PC-9 (cell line): ENCODE measurements at regions not wholly inside any gene's neighbourhood (a gene's known extent, or its start where the extent isn't known, plus 50 kb on each side); places are given as distances from the start of the nearest gene placed in this dataset.

ENCODE experiments used
- BruUV-seq: library from RNA; stranded (reverse); fragments of 400-500 nt; replicated peaks from 2 replicates; lab custom pipeline; 2021; lab: Mats Ljungman, UMichigan
- CTCF ChIA-PET: fragments of 300-600 bp; sonication (Branson Sonifier 250); formaldehyde crosslinking; loops from one replicate; lab custom pipeline; 2022; ENCODE audit warnings: antibody characterized with exemption; lab: Charles Lee
- POLR2A ChIA-PET: fragments of 300-600 bp; sonication (Branson Sonifier 250); formaldehyde crosslinking; loops from one replicate; lab custom pipeline; 2022; ENCODE audit warnings: antibody characterized with exemption; ENCODE audit not compliant: unreplicated experiment; lab: Charles Lee
- DNase-seq, 2 experiments: peaks; one replicate each; pipeline versions ENCODE4 v3.0.0 to v3.0.0-alpha.2; 2015 to 2022; ENCODE audit warnings: mixed read lengths in 1 of 2
- H2AFZ ChIP-seq: fragments of 200-600 bp; sonication (generic); 2 replicates; pipeline ENCODE4 v1.8.1; 2017; ENCODE audit warnings: antibody characterized with exemption
- H3F3A ChIP-seq: fragments of 200-600 bp; sonication (generic); 2 replicates; pipeline ENCODE4 v1.8.1; 2017; ENCODE audit warnings: antibody characterized with exemption, mild to moderate bottlenecking, low read depth; ENCODE audit not compliant: insufficient read depth
- H3K27ac ChIP-seq: fragments of 200-600 bp; sonication (generic); 2 replicates; pipeline ENCODE4 v1.6.1; 2016; ENCODE audit warnings: mixed run types
- H3K27me3 ChIP-seq: fragments of 200-600 bp; sonication (generic); 2 replicates; pipeline ENCODE4 v1.6.1; 2016; ENCODE audit warnings: low read depth, mixed run types; ENCODE audit not compliant: insufficient read depth
- H3K36me3 ChIP-seq: fragments of 200-600 bp; sonication (generic); 2 replicates; pipeline ENCODE4 v1.6.1; 2016; ENCODE audit warnings: low read depth, mixed run types
- H3K4me1 ChIP-seq: fragments of 200-600 bp; sonication (generic); replicated peaks from 2 replicates; pipeline ENCODE4 v1.6.1; 2016; ENCODE audit warnings: mixed run types; ENCODE audit not compliant: insufficient read depth
- H3K4me2 ChIP-seq: fragments of 200-600 bp; sonication (generic); 2 replicates; pipeline ENCODE4 v1.6.1; 2017; ENCODE audit warnings: mixed run types
- H3K4me3 ChIP-seq: fragments of 200-600 bp; sonication (generic); 2 replicates; pipeline ENCODE4 v1.6.1; 2016; ENCODE audit warnings: mixed run types
- H3K79me2 ChIP-seq: fragments of 200-600 bp; sonication (generic); 2 replicates; pipeline ENCODE4 v1.6.1; 2017; ENCODE audit warnings: low read depth, mixed run types
- H3K9me2 ChIP-seq: fragments of 200-600 bp; sonication (generic); 2 replicates; pipeline ENCODE4 v1.8.1; 2017; ENCODE audit warnings: mild to moderate bottlenecking; ENCODE audit not compliant: insufficient read depth
- H3K9me3 ChIP-seq: fragments of 200-600 bp; sonication (generic); 2 replicates; pipeline ENCODE4 v1.8.1; 2016; ENCODE audit warnings: low read depth; ENCODE audit not compliant: insufficient read depth
- H4K20me1 ChIP-seq: fragments of 200-600 bp; sonication (generic); 2 replicates; pipeline ENCODE4 v1.8.1; 2017; ENCODE audit not compliant: insufficient read depth
- EZH2 ChIP-seq: fragments of 200-600 bp; sonication (generic); IDR thresholded peaks from 2 replicates; pipeline ENCODE4 v1.8.0; 2017; ENCODE audit warnings: antibody characterized with exemption, low read depth
- intact Hi-C: fragments of 100-400 bp; cut with micrococcal nuclease; formaldehyde crosslinking; loops from one replicate; pipeline ENCODE4 v1.10.0; 2022; ENCODE audit not compliant: unreplicated experiment
- TF ChIP-seq, protein P1 (sequence below): fragments of 200-600 bp; sonication (generic); conservative IDR thresholded peaks from 2 replicates; pipeline ENCODE4 v1.6.1; 2017; ENCODE audit warnings: mixed run types, antibody characterized with exemption, mild to moderate bottlenecking, moderate library complexity

DNA sequence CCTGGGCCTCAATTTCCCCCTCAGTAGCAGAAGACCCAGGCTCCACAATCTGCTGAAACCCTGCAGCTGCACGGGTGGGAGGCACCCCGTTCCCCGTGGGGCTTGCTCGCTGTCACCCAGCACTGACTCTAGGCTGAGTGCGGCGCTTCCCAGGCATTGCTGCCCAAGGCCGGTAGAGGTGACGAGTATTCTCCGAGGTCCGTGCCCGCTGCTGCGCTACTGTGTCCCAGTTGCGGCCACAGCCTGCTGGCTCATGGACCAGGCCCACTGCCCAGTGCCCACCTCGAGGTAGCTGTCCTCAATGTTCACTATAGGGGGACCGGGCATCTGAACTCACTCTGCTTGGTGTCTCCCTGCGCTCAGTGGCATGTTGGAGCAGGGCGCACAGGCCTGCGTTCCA is 74.7 kb downstream of the GSC start:
- H3K79me2 ChIP-seq = no peaks in the 10 kb centered on the region
- H3K4me2 ChIP-seq = no peak overlapping the region
- POLR2A ChIA-PET = no interaction called here
- no peaks in the 10 kb centered on the region for H3K4me1 ChIP-seq
- no peaks in the 10 kb centered on the region for H3K36me3 ChIP-seq
- no peaks in the 10 kb centered on the region for H3K9me3 ChIP-seq
- H3K27ac ChIP-seq = no peak overlapping the region
- peaks cover 11% of the 10 kb centered on the region; the same call in 1 of the 2 replicates for H3K27me3 ChIP-seq
- intact Hi-C loops = no loop called here
- H3F3A ChIP-seq = no peaks in the 10 kb centered on the region
- H2AFZ ChIP-seq = no peak overlapping the region
- no peak for DNase-seq
- no TSS peak for BruUV-seq
- no peaks in the 10 kb centered on the region for H4K20me1 ChIP-seq
- H3K4me3 ChIP-seq = no peak overlapping the region
- no peak for TF ChIP-seq EZH2
- TF ChIP-seq, protein P1, sequence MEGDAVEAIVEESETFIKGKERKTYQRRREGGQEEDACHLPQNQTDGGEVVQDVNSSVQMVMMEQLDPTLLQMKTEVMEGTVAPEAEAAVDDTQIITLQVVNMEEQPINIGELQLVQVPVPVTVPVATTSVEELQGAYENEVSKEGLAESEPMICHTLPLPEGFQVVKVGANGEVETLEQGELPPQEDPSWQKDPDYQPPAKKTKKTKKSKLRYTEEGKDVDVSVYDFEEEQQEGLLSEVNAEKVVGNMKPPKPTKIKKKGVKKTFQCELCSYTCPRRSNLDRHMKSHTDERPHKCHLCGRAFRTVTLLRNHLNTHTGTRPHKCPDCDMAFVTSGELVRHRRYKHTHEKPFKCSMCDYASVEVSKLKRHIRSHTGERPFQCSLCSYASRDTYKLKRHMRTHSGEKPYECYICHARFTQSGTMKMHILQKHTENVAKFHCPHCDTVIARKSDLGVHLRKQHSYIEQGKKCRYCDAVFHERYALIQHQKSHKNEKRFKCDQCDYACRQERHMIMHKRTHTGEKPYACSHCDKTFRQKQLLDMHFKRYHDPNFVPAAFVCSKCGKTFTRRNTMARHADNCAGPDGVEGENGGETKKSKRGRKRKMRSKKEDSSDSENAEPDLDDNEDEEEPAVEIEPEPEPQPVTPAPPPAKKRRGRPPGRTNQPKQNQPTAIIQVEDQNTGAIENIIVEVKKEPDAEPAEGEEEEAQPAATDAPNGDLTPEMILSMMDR = no peak
- CTCF ChIA-PET = no interaction called here
- no peaks in the 10 kb centered on the region for H3K9me2 ChIP-seq

DNA sequence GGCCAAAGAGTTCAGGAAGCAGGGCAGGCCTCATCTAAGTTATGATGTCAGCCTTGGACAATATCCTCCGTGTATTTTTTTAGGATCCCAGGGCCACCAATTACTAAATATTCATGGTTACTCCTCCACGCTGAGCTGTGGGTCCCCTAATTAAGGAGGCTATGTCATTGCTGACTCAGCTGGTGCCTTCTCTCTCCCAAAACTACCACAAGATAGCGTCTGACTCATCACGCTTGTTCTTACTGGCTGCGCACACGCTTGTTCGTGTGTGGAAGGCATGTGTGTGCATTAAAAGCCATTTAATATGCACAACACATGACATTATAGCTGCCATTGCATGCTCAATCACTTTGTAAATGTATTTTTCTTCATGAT is 78.3 kb downstream of the GSC start:
- no peak overlapping the region for H2AFZ ChIP-seq
- H3K27ac ChIP-seq = no peak overlapping the region
- H3K79me2 ChIP-seq = no peaks in the 10 kb centered on the region
- no peak for TF ChIP-seq EZH2
- TF ChIP-seq, protein P1 = no peak
- no peaks in the 10 kb centered on the region for H3K9me2 ChIP-seq
- intact Hi-C loops = loop anchor here (5.0 kb wide), 1 partner anchor 741 kb away; no protein-coding TSS in a partner anchor
- no peak overlapping the region for H3K4me3 ChIP-seq
- CTCF ChIA-PET = no interaction called here
- H3F3A ChIP-seq = no peaks in the 10 kb centered on the region
- peaks cover 10% of the 10 kb centered on the region; the same call in 1 of the 2 replicates for H3K27me3 ChIP-seq
- H4K20me1 ChIP-seq = no peaks in the 10 kb centered on the region
- H3K4me1 ChIP-seq = no peaks in the 10 kb centered on the region
- H3K9me3 ChIP-seq = no peaks in the 10 kb centered on the region
- no peak overlapping the region for H3K4me2 ChIP-seq
- no TSS peak for BruUV-seq
- no peaks in the 10 kb centered on the region for H3K36me3 ChIP-seq
- DNase-seq = no peak
- POLR2A ChIA-PET = no interaction called here

DNA sequence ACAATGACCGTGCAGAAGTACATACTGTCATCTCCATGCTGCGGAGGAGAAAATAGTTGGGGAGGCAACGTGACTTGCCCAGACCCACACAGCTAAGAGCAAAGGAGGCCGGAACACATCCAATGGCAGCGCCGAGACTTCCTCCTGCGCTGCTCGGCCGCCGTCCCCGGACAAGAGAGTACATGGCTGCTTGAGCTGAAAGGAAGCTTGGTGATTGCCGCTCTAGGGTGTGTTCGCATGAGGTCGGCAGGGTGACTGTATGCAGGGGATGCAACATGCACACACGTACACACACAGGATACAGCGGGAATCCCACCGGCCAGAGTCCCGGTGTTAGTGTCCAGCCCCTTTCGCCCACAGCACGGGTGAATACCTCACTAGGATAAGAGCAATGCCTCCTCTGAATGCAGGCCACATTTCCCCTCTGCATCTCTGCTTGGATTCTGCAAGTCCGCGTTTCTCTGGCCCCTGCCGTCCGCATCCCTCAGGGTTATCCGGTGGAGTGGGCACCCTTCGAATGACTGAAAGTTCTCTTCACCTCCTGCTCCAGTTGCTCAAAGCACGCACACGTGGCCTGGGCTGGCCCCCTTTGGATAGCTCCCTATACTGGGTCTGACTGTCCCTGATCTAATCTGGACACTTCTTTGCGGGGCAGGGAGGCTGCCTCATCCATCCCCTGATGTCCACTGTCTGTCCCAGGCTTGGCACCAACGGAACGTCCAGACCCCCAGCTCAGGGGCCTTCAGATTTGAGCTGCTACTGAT is 78.8 kb downstream of the GSC start:
- Histone ChIP-seq H4K20me1 (no peaks in the 10 kb centered on the region), H3F3A (no peaks in the 10 kb centered on the region), H3K4me2 (no peak overlapping the region), H3K27me3 (peaks cover 14% of the 10 kb centered on the region; the same call in 1 of the 2 replicates), H3K4me3 (no peak overlapping the region), H3K9me2 (no peaks in the 10 kb centered on the region), H3K36me3 (no peaks in the 10 kb centered on the region), H3K4me1 (no peaks in the 10 kb centered on the region), H2AFZ (no peak overlapping the region), H3K27ac (no peak overlapping the region), H3K9me3 (no peaks in the 10 kb centered on the region), H3K79me2 (no peaks in the 10 kb centered on the region)
- no TSS peak for BruUV-seq
- TF ChIP-seq, protein P1 = no peak
- TF ChIP-seq EZH2 = no peak
- POLR2A ChIA-PET = no interaction called here
- CTCF ChIA-PET = no interaction called here
- DNase-seq = no peak
- intact Hi-C loops = loop anchor here (5.0 kb wide), 1 partner anchor 741 kb away; no protein-coding TSS in a partner anchor
